Rectal smooth muscle tissue (tissue), 1 donor: ENCODE measurements at regions not wholly inside any gene's neighbourhood (a gene's known extent, or its start where the extent isn't known, plus 50 kb on each side); places are given as distances from the start of the nearest gene placed in this dataset.

Experiments used
- H3K27ac ChIP-seq: one replicate; pipeline ENCODE4 v1.7.0; 2013; ENCODE audit warnings: low read depth, low read length, inconsistent platforms
- H3K27me3 ChIP-seq: one replicate; pipeline ENCODE4 v1.7.0; 2013; ENCODE audit warnings: low read length; ENCODE audit not compliant: control insufficient read depth, insufficient read depth
- H3K36me3 ChIP-seq: one replicate; pipeline ENCODE4 v1.7.0; 2013; ENCODE audit warnings: low read length; ENCODE audit not compliant: control insufficient read depth, insufficient read depth
- H3K4me1 ChIP-seq: one replicate; pipeline ENCODE4 v1.7.0; 2013; ENCODE audit warnings: low read length; ENCODE audit not compliant: control insufficient read depth, insufficient read depth
- H3K4me3 ChIP-seq: one replicate; pipeline ENCODE4 v1.7.0; 2013; ENCODE audit warnings: low read length
- H3K9ac ChIP-seq: one replicate; pipeline ENCODE4 v1.7.0; 2013; ENCODE audit warnings: low read length

- Histone ChIP-seq H3K36me3 (no peaks in the 10 kb centered on the region), H3K27me3 (no peaks in the 10 kb centered on the region), H3K4me1 (no peaks in the 10 kb centered on the region), H3K27ac (no peak overlapping the region), H3K9ac (no peak overlapping the region), H3K4me3 (no peak overlapping the region)
Measured at GRCh38 chrX:97787849-97788248, 904.1 kb downstream of the RPA4 start.

GRCh38 chrX:97790850-97791249 is 907.1 kb downstream of the RPA4 start:
- no peaks in the 10 kb centered on the region for H3K36me3 ChIP-seq
- no peaks in the 10 kb centered on the region for H3K27me3 ChIP-seq
- H3K4me3 ChIP-seq, result no peak overlapping the region
- no peak overlapping the region for H3K27ac ChIP-seq
- no peak overlapping the region for H3K9ac ChIP-seq
- H3K4me1 ChIP-seq, result no peaks in the 10 kb centered on the region

- H3K4me3 ChIP-seq, result no peak overlapping the region
Measured at GRCh38 chrX:97797076-97797475, 913.4 kb downstream of the RPA4 start.

GRCh38 chrX:97806238-97806637 is 922.5 kb downstream of the RPA4 start:
- H3K36me3 ChIP-seq, result no peaks in the 10 kb centered on the region

More at GRCh38 chrX:97797076-97797475, 913.4 kb downstream of the RPA4 start:
- Histone ChIP-seq H3K9ac (no peak overlapping the region), H3K4me1 (no peaks in the 10 kb centered on the region), H3K27me3 (no peaks in the 10 kb centered on the region), H3K27ac (no peak overlapping the region), H3K36me3 (no peaks in the 10 kb centered on the region)

GRCh38 chrX:97806946-97807345 is 923.2 kb downstream of the RPA4 start:
- Histone ChIP-seq H3K36me3 (no peaks in the 10 kb centered on the region), H3K27ac (no peak overlapping the region), H3K4me1 (no peaks in the 10 kb centered on the region), H3K4me3 (no peak overlapping the region), H3K9ac (no peak overlapping the region), H3K27me3 (no peaks in the 10 kb centered on the region)

More at GRCh38 chrX:97806238-97806637, 922.5 kb downstream of the RPA4 start:
- H3K9ac ChIP-seq, result no peak overlapping the region
- H3K4me3 ChIP-seq, result no peak overlapping the region
- H3K27ac ChIP-seq, result no peak overlapping the region
- no peaks in the 10 kb centered on the region for H3K4me1 ChIP-seq
- H3K27me3 ChIP-seq, result no peaks in the 10 kb centered on the region

GRCh38 chrX:97820170-97820569 is 936.5 kb downstream of the RPA4 start:
- H3K27ac ChIP-seq, result peak overlapping the region; percentile 16
- H3K27me3 ChIP-seq, result no peaks in the 10 kb centered on the region
- no peak overlapping the region for H3K4me3 ChIP-seq
- no peak overlapping the region for H3K9ac ChIP-seq
- H3K4me1 ChIP-seq, result no peaks in the 10 kb centered on the region
- H3K36me3 ChIP-seq, result no peaks in the 10 kb centered on the region

- Histone ChIP-seq H3K27ac (no peak overlapping the region), H3K9ac (no peak overlapping the region), H3K4me1 (no peaks in the 10 kb centered on the region), H3K27me3 (no peaks in the 10 kb centered on the region), H3K4me3 (no peak overlapping the region), H3K36me3 (no peaks in the 10 kb centered on the region)
Measured at GRCh38 chrX:97828471-97828870, 944.8 kb downstream of the RPA4 start.

GRCh38 chrX:97835969-97836368 is 952.3 kb downstream of the RPA4 start:
- H3K4me1 ChIP-seq, result no peaks in the 10 kb centered on the region
- H3K27ac ChIP-seq, result no peak overlapping the region

GRCh38 chrX:97841544-97842179 is 958.0 kb downstream of the RPA4 start:
- Histone ChIP-seq H3K27ac (no peak overlapping the region), H3K27me3 (no peaks in the 10 kb centered on the region), H3K36me3 (no peaks in the 10 kb centered on the region), H3K9ac (no peak overlapping the region), H3K4me3 (no peak overlapping the region), H3K4me1 (no peaks in the 10 kb centered on the region)

More at GRCh38 chrX:97835969-97836368, 952.3 kb downstream of the RPA4 start:
- H3K9ac ChIP-seq, result no peak overlapping the region
- no peaks in the 10 kb centered on the region for H3K27me3 ChIP-seq
- H3K36me3 ChIP-seq, result no peaks in the 10 kb centered on the region
- no peak overlapping the region for H3K4me3 ChIP-seq

- no peaks in the 10 kb centered on the region for H3K4me1 ChIP-seq
- H3K27me3 ChIP-seq, result no peaks in the 10 kb centered on the region
- no peak overlapping the region for H3K4me3 ChIP-seq
- no peak overlapping the region for H3K27ac ChIP-seq
- no peak overlapping the region for H3K9ac ChIP-seq
- H3K36me3 ChIP-seq, result no peaks in the 10 kb centered on the region
Measured at GRCh38 chrX:97842468-97843199, 958.9 kb downstream of the RPA4 start.

- Histone ChIP-seq H3K9ac (no peak overlapping the region), H3K4me3 (no peak overlapping the region), H3K36me3 (no peaks in the 10 kb centered on the region), H3K27me3 (no peaks in the 10 kb centered on the region), H3K27ac (no peak overlapping the region), H3K4me1 (no peaks in the 10 kb centered on the region)
Measured at GRCh38 chrX:97843200-97843811, 959.6 kb downstream of the RPA4 start.

GRCh38 chrX:97844161-97844560 is 960.5 kb downstream of the RPA4 start:
- Histone ChIP-seq H3K36me3 (no peaks in the 10 kb centered on the region), H3K9ac (no peak overlapping the region), H3K4me1 (no peaks in the 10 kb centered on the region), H3K27ac (no peak overlapping the region), H3K27me3 (no peaks in the 10 kb centered on the region), H3K4me3 (no peak overlapping the region)
